SU-DHL-6 (cell line): ENCODE measurements at regions not wholly inside any gene's neighbourhood (a gene's known extent, or its start where the extent isn't known, plus 50 kb on each side); places are given as distances from the start of the nearest gene placed in this dataset.

Experiments used
- H2AFZ ChIP-seq: fragments of 200-600 bp; sonication (generic); 2 replicates; pipeline ENCODE4 v1.6.1; 2014; ENCODE audit warnings: low read depth, mild to moderate bottlenecking, moderate library complexity, mixed read lengths, antibody characterized with exemption, low read length; ENCODE audit not compliant: severe bottlenecking
- H3F3A ChIP-seq: fragments of 200-600 bp; shearing (Covaris generic); 2 replicates; pipeline ENCODE4 v1.6.0; 2016; ENCODE audit warnings: antibody characterized with exemption, mild to moderate bottlenecking; ENCODE audit not compliant: insufficient read depth
- H3K27ac ChIP-seq: fragments of 200-600 bp; sonication (generic); 2 replicates; pipeline ENCODE4 v1.5.1; 2016; ENCODE audit warnings: low read depth, mild to moderate bottlenecking, low read length, moderate library complexity, mixed read lengths
- H3K27me3 ChIP-seq: fragments of 200-600 bp; sonication (generic), shearing (Covaris generic); 2 replicates; pipeline ENCODE4 v1.6.0; 2014; ENCODE audit warnings: mild to moderate bottlenecking, low read length
- H3K36me3 ChIP-seq: fragments of 200-600 bp; sonication (generic); 2 replicates; pipeline ENCODE4 v1.6.1; 2014; ENCODE audit warnings: mild to moderate bottlenecking, low read length, mixed read lengths
- H3K4me2 ChIP-seq: fragments of 300-600, 200-600 bp; shearing (Covaris generic), sonication (generic); 2 replicates; pipeline ENCODE4 v1.6.0; 2014; ENCODE audit warnings: low read length, low read depth, mild to moderate bottlenecking; ENCODE audit not compliant: poor library complexity, severe bottlenecking
- H3K4me3 ChIP-seq: fragments of 200-600 bp; sonication (generic); 2 replicates; pipeline ENCODE4 v1.5.1; 2014; ENCODE audit warnings: antibody characterized with exemption, low read length, mild to moderate bottlenecking, mixed read lengths; ENCODE audit not compliant: insufficient read depth, poor library complexity, severe bottlenecking
- H3K79me2 ChIP-seq: fragments of 200-600 bp; sonication (generic); 2 replicates; pipeline ENCODE4 v1.6.1; 2014; ENCODE audit warnings: mild to moderate bottlenecking, low read length, moderate library complexity; ENCODE audit not compliant: insufficient read depth
- H3K9ac ChIP-seq: fragments of 200-600 bp; sonication (generic); 2 replicates; pipeline ENCODE4 v1.7.0; 2014; ENCODE audit warnings: mild to moderate bottlenecking, low read length
- H3K9me2 ChIP-seq: fragments of 200-600 bp; sonication (generic); replicated peaks from 2 replicates; pipeline ENCODE4 v1.6.1; 2014; ENCODE audit warnings: low read length; ENCODE audit not compliant: insufficient read depth
- H3K9me3 ChIP-seq: fragments of 200-600 bp; sonication (generic); 2 replicates; pipeline ENCODE4 v1.6.1; 2014; ENCODE audit warnings: low read length, mixed read lengths; ENCODE audit not compliant: insufficient read depth
- H4K20me1 ChIP-seq: fragments of 200-600 bp; sonication (generic); 2 replicates; pipeline ENCODE4 v1.6.1; 2014; ENCODE audit warnings: low read depth, mild to moderate bottlenecking, antibody characterized with exemption, low read length, moderate library complexity, mixed read lengths
- CTCF ChIP-seq: fragments of 200-600 bp; sonication (generic); IDR thresholded peaks from one replicate; pipeline ENCODE4 v1.5.1; 2017; ENCODE audit warnings: antibody characterized with exemption, mild to moderate bottlenecking, low read length, moderate library complexity; ENCODE audit not compliant: insufficient read depth, poor library complexity, severe bottlenecking
- EZH2phosphoT487 ChIP-seq: fragments of 200-600 bp; sonication (generic), shearing (Covaris generic); conservative IDR thresholded peaks from 2 replicates; pipeline ENCODE4 v1.6.1; 2018; ENCODE audit warnings: mild to moderate bottlenecking, antibody characterized with exemption, low read length, moderate library complexity, mixed read lengths

- Histone ChIP-seq H3K9me3 (no peaks in the 10 kb centered on the region), H3K27ac (no peak overlapping the region), H3K9ac (no peak overlapping the region), H3K4me3 (no peak overlapping the region), H3F3A (no peaks in the 10 kb centered on the region), H3K4me2 (no peak overlapping the region), H3K79me2 (no peaks in the 10 kb centered on the region), H3K27me3 (no peaks in the 10 kb centered on the region), H2AFZ (no peak overlapping the region), H3K36me3 (no peaks in the 10 kb centered on the region), H4K20me1 (no peaks in the 10 kb centered on the region), H3K9me2 (no peaks in the 10 kb centered on the region)
- TF ChIP-seq CTCF: no peak
- TF ChIP-seq EZH2phosphoT487: no peak
Observed at GRCh38 chr3:43792904-43793303, 102.2 kb downstream of the ABHD5 start.

GRCh38 chr3:43793648-43794372, 103.1 kb downstream of the ABHD5 start:
- H3F3A ChIP-seq: no peaks in the 10 kb centered on the region

GRCh38 chr3:43794776-43795175, 104.0 kb downstream of the ABHD5 start:
- no peak overlapping the region for H2AFZ ChIP-seq
- H3K4me2 ChIP-seq: no peak overlapping the region

More at GRCh38 chr3:43793648-43794372, 103.1 kb downstream of the ABHD5 start:
- no peaks in the 10 kb centered on the region for H3K79me2 ChIP-seq
- H3K4me2 ChIP-seq: no peak overlapping the region
- H3K9me2 ChIP-seq: no peaks in the 10 kb centered on the region
- H3K9ac ChIP-seq: no peak overlapping the region
- no peaks in the 10 kb centered on the region for H4K20me1 ChIP-seq
- H3K36me3 ChIP-seq: no peaks in the 10 kb centered on the region
- TF ChIP-seq CTCF (no peak), EZH2phosphoT487 (no peak)
- H3K27me3 ChIP-seq: no peaks in the 10 kb centered on the region
- no peak overlapping the region for H3K27ac ChIP-seq
- no peaks in the 10 kb centered on the region for H3K9me3 ChIP-seq
- no peak overlapping the region for H3K4me3 ChIP-seq
- no peak overlapping the region for H2AFZ ChIP-seq

More at GRCh38 chr3:43794776-43795175, 104.0 kb downstream of the ABHD5 start:
- H3K4me3 ChIP-seq: no peak overlapping the region
- H4K20me1 ChIP-seq: no peaks in the 10 kb centered on the region
- no peak for TF ChIP-seq CTCF
- no peak for TF ChIP-seq EZH2phosphoT487
- no peaks in the 10 kb centered on the region for H3K9me3 ChIP-seq
- H3K79me2 ChIP-seq: no peaks in the 10 kb centered on the region
- H3K27me3 ChIP-seq: no peaks in the 10 kb centered on the region
- no peaks in the 10 kb centered on the region for H3F3A ChIP-seq
- no peak overlapping the region for H3K9ac ChIP-seq
- H3K36me3 ChIP-seq: no peaks in the 10 kb centered on the region
- no peaks in the 10 kb centered on the region for H3K9me2 ChIP-seq
- H3K27ac ChIP-seq: no peak overlapping the region
